ENCODE measurements at regions not wholly inside any gene's neighbourhood (a gene's known extent, or its start where the extent isn't known, plus 50 kb on each side); places are given as distances from the start of the nearest gene placed in this dataset.

GRCh38 chr5:57816108-57816507, 333.5 kb upstream of the ACTBL2 start:
- DNase-seq = no peak
- Histone ChIP-seq H3F3A (ENCODE audit: insufficient read depth, low read length) (no peaks in the 10 kb centered on the region), H3K9me3 (replicated peaks; ENCODE audit: insufficient read depth, low read length) (no peaks in the 10 kb centered on the region), H3K27ac (ENCODE audit: low read length) (no peak overlapping the region), H3K27me3 (replicated peaks; ENCODE audit: insufficient read depth, low read length) (no peaks in the 10 kb centered on the region), H3K9ac (ENCODE audit: low read length) (no peak overlapping the region), H2AFZ (ENCODE audit: low read length) (no peak overlapping the region), H4K20me1 (ENCODE audit: insufficient read depth, low read length) (no peaks in the 10 kb centered on the region), H3K9me2 (replicated peaks; ENCODE audit: insufficient read depth, low read length) (no peaks in the 10 kb centered on the region), H3K4me3 (ENCODE audit: low read length) (no peak overlapping the region), H3K79me2 (ENCODE audit: low read length) (no peaks in the 10 kb centered on the region), H3K4me2 (ENCODE audit: low read depth, low read length) (no peak overlapping the region), H3K4me1 (ENCODE audit: low read length) (peaks cover 9% of the 10 kb centered on the region), H3K36me3 (replicated peaks; ENCODE audit: insufficient read depth, low read length) (no peaks in the 10 kb centered on the region)
- no peak for TF ChIP-seq EZH2phosphoT487 (IDR thresholded peaks at IDR 0.05; ENCODE audit: low read length)
- TF ChIP-seq CTCF (IDR thresholded peaks at IDR 0.05; ENCODE audit: low read length) = no peak
- TF ChIP-seq EZH2 (optimal IDR thresholded peaks at IDR 0.05; ENCODE audit: low read depth, low read length) = no peak

GRCh38 chr5:57805732-57806131, 323.1 kb upstream of the ACTBL2 start:
- H3K36me3 ChIP-seq (replicated peaks; ENCODE audit: insufficient read depth, low read length) = no peaks in the 10 kb centered on the region
- H3K4me2 ChIP-seq (ENCODE audit: low read depth, low read length) = no peak overlapping the region
- H3F3A ChIP-seq (ENCODE audit: insufficient read depth, low read length) = no peaks in the 10 kb centered on the region
- no peak for DNase-seq
- no peaks in the 10 kb centered on the region for H3K4me1 ChIP-seq (ENCODE audit: low read length)
- H3K27ac ChIP-seq (ENCODE audit: low read length) = no peak overlapping the region
- H3K4me3 ChIP-seq (ENCODE audit: low read length) = no peak overlapping the region
- no peak overlapping the region for H3K9ac ChIP-seq (ENCODE audit: low read length)
- no peaks in the 10 kb centered on the region for H3K79me2 ChIP-seq (ENCODE audit: low read length)
- no peak for TF ChIP-seq CTCF (IDR thresholded peaks at IDR 0.05; ENCODE audit: low read length)
- no peak for TF ChIP-seq EZH2phosphoT487 (IDR thresholded peaks at IDR 0.05; ENCODE audit: low read length)
- TF ChIP-seq EZH2 (optimal IDR thresholded peaks at IDR 0.05; ENCODE audit: low read depth, low read length) = no peak
- H2AFZ ChIP-seq (ENCODE audit: low read length) = no peak overlapping the region
- no peaks in the 10 kb centered on the region for H4K20me1 ChIP-seq (ENCODE audit: insufficient read depth, low read length)
- H3K9me3 ChIP-seq (replicated peaks; ENCODE audit: insufficient read depth, low read length) = no peaks in the 10 kb centered on the region
- no peaks in the 10 kb centered on the region for H3K9me2 ChIP-seq (replicated peaks; ENCODE audit: insufficient read depth, low read length)
- H3K27me3 ChIP-seq (replicated peaks; ENCODE audit: insufficient read depth, low read length) = no peaks in the 10 kb centered on the region

GRCh38 chr5:57805170-57805569, 322.6 kb upstream of the ACTBL2 start:
- TF ChIP-seq CTCF (IDR thresholded peaks at IDR 0.05; ENCODE audit: low read length) = no peak
- no peak for TF ChIP-seq EZH2phosphoT487 (IDR thresholded peaks at IDR 0.05; ENCODE audit: low read length)
- no peak for TF ChIP-seq EZH2 (optimal IDR thresholded peaks at IDR 0.05; ENCODE audit: low read depth, low read length)
- Histone ChIP-seq H3K9ac (ENCODE audit: low read length) (no peak overlapping the region), H3K9me3 (replicated peaks; ENCODE audit: insufficient read depth, low read length) (no peaks in the 10 kb centered on the region), H3K27me3 (replicated peaks; ENCODE audit: insufficient read depth, low read length) (no peaks in the 10 kb centered on the region), H3K79me2 (ENCODE audit: low read length) (no peaks in the 10 kb centered on the region), H3K4me2 (ENCODE audit: low read depth, low read length) (no peak overlapping the region), H4K20me1 (ENCODE audit: insufficient read depth, low read length) (no peaks in the 10 kb centered on the region), H3K36me3 (replicated peaks; ENCODE audit: insufficient read depth, low read length) (no peaks in the 10 kb centered on the region), H3K9me2 (replicated peaks; ENCODE audit: insufficient read depth, low read length) (no peaks in the 10 kb centered on the region), H2AFZ (ENCODE audit: low read length) (no peak overlapping the region), H3K4me3 (ENCODE audit: low read length) (no peak overlapping the region), H3F3A (ENCODE audit: insufficient read depth, low read length) (no peaks in the 10 kb centered on the region), H3K27ac (ENCODE audit: low read length) (no peak overlapping the region), H3K4me1 (ENCODE audit: low read length) (no peaks in the 10 kb centered on the region)
- DNase-seq = no peak

All from MM.1S (cell line).